PC-9 (cell line): ENCODE measurements at regions not wholly inside any gene's neighbourhood (a gene's known extent, or its start where the extent isn't known, plus 50 kb on each side); places are given as distances from the start of the nearest gene placed in this dataset.

Experiments used
- EZH2 ChIP-seq: fragments of 200-600 bp; sonication (generic); IDR thresholded peaks from 2 replicates; pipeline ENCODE4 v1.8.0; 2017; ENCODE audit warnings: antibody characterized with exemption, low read depth
- TF ChIP-seq, protein P1 (sequence below): fragments of 200-600 bp; sonication (generic); conservative IDR thresholded peaks from 2 replicates; pipeline ENCODE4 v1.6.1; 2017; ENCODE audit warnings: mixed run types, antibody characterized with exemption, mild to moderate bottlenecking, moderate library complexity

DNA sequence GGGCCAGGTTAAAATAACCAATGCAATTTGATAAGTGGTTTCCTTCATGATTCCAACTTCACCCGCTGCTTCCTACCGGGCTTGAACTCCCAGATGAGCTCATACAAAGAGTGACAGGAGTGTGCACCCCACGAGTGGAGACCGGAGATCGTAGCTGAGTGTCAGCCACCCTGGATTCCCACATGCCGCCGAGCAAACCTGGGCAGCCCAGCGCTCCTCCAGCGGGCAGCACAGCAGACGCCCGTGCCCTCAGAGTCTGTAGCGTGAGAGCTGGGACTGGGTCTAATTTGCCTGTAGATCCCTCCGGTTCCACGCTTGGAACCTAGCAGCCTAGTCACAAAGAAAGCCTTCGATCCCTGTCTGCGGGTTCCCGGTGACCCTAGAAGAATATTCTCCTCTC is 476.1 kb upstream of the MGMT start:
- TF ChIP-seq EZH2 = no peak
- TF ChIP-seq, protein P1, sequence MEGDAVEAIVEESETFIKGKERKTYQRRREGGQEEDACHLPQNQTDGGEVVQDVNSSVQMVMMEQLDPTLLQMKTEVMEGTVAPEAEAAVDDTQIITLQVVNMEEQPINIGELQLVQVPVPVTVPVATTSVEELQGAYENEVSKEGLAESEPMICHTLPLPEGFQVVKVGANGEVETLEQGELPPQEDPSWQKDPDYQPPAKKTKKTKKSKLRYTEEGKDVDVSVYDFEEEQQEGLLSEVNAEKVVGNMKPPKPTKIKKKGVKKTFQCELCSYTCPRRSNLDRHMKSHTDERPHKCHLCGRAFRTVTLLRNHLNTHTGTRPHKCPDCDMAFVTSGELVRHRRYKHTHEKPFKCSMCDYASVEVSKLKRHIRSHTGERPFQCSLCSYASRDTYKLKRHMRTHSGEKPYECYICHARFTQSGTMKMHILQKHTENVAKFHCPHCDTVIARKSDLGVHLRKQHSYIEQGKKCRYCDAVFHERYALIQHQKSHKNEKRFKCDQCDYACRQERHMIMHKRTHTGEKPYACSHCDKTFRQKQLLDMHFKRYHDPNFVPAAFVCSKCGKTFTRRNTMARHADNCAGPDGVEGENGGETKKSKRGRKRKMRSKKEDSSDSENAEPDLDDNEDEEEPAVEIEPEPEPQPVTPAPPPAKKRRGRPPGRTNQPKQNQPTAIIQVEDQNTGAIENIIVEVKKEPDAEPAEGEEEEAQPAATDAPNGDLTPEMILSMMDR = no peak
